PC-3 (cell line): ENCODE measurements at regions not wholly inside any gene's neighbourhood (a gene's known extent, or its start where the extent isn't known, plus 50 kb on each side); places are given as distances from the start of the nearest gene placed in this dataset.

Experiments
- ATAC-seq: fragments of 200-7000 bp; cut with Tn5 transposase; 2 replicates; pipeline ENCODE4 v1.9.1; 2020; ENCODE audit warnings: mild to moderate bottlenecking, moderate library complexity
- BruUV-seq: library from RNA; stranded (reverse); fragments of 400-500 nt; replicated peaks from 2 replicates; lab custom pipeline; 2021; lab: Mats Ljungman, UMichigan
- CTCF ChIA-PET: fragments of 300-600 bp; sonication (Branson Sonifier 250); formaldehyde crosslinking; loops from one replicate; lab custom pipeline; 2022; ENCODE audit warnings: antibody characterized with exemption; lab: Charles Lee
- POLR2A ChIA-PET: fragments of 300-600 bp; sonication (Branson Sonifier 250); formaldehyde crosslinking; loops from one replicate; lab custom pipeline; 2022; ENCODE audit warnings: antibody characterized with exemption; ENCODE audit not compliant: unreplicated experiment; lab: Charles Lee
- DNase-seq: peaks from one replicate; pipeline ENCODE4 v3.0.0-alpha.2; 2015
- H2AFZ ChIP-seq: fragments of 300-600 bp; sonication (generic); 2 replicates; pipeline ENCODE4 v1.6.0; 2016; ENCODE audit warnings: antibody characterized with exemption, low read length
- H3F3A ChIP-seq: fragments of 300-600 bp; sonication (generic); one replicate; pipeline ENCODE4 v1.6.0; 2017; ENCODE audit warnings: antibody characterized with exemption, low read length, control low read depth, mild to moderate bottlenecking; ENCODE audit not compliant: unreplicated experiment
- H3K27ac ChIP-seq: fragments of 300-600 bp; sonication (generic); 2 replicates; pipeline ENCODE4 v1.5.1; 2016; ENCODE audit warnings: mild to moderate bottlenecking, low read length
- H3K27me3 ChIP-seq: fragments of 300-600 bp; sonication (generic); 2 replicates; pipeline ENCODE4 v1.6.1; 2016; ENCODE audit warnings: low read length, mixed read lengths
- H3K36me3 ChIP-seq: fragments of 300-600 bp; sonication (generic); 2 replicates; pipeline ENCODE4 v1.6.1; 2016; ENCODE audit warnings: low read depth, mixed run types, low read length, mixed read lengths
- H3K4me1 ChIP-seq: fragments of 300-600 bp; sonication (generic); 2 replicates; pipeline ENCODE4 v1.5.1; 2016; ENCODE audit warnings: low read length; ENCODE audit not compliant: insufficient read depth
- H3K4me2 ChIP-seq: fragments of 300-600 bp; sonication (generic); 2 replicates; pipeline ENCODE4 v1.6.0; 2016; ENCODE audit warnings: low read length
- H3K4me3 ChIP-seq: fragments of 300-600 bp; sonication (generic); 2 replicates; pipeline ENCODE4 v1.5.1; 2016; ENCODE audit warnings: mild to moderate bottlenecking, low read length, mixed read lengths
- H3K79me2 ChIP-seq: fragments of 300-600 bp; sonication (generic); 2 replicates; pipeline ENCODE4 v1.6.1; 2017; ENCODE audit warnings: low read length, mixed read lengths
- H3K9ac ChIP-seq: fragments of 300-600 bp; sonication (generic); 2 replicates; pipeline ENCODE4 v1.6.0; 2016; ENCODE audit warnings: mild to moderate bottlenecking, low read length
- H3K9me2 ChIP-seq: fragments of 300-600 bp; sonication (generic); replicated peaks from 2 replicates; pipeline ENCODE4 v1.6.1; 2016; ENCODE audit warnings: mixed run types, low read length, mixed read lengths
- H3K9me3 ChIP-seq: fragments of 300-600 bp; sonication (generic); 2 replicates; pipeline ENCODE4 v1.6.1; 2016; ENCODE audit warnings: low read length, mixed read lengths
- H4K20me1 ChIP-seq: fragments of 300-600 bp; sonication (generic); 2 replicates; pipeline ENCODE4 v1.6.1; 2016; ENCODE audit warnings: low read length, mixed read lengths
- CTCF ChIP-seq: fragments of 300-600 bp; sonication (generic); conservative IDR thresholded peaks from 2 replicates; pipeline ENCODE4 v1.5.1; 2017; ENCODE audit warnings: antibody characterized with exemption, low read depth, mild to moderate bottlenecking, low read length
- EZH2 ChIP-seq: fragments of 300-600 bp; sonication (generic); IDR thresholded peaks from one replicate; pipeline ENCODE4 v1.6.1; 2017; ENCODE audit warnings: antibody characterized with exemption, mild to moderate bottlenecking, low read length; ENCODE audit not compliant: unreplicated experiment
- EZH2phosphoT487 ChIP-seq: fragments of 300-600 bp; sonication (generic); IDR thresholded peaks from 2 replicates; pipeline ENCODE4 v1.6.1; 2018; ENCODE audit warnings: mild to moderate bottlenecking, antibody characterized with exemption, low read length, borderline replicate concordance
- intact Hi-C: fragments of 100-400 bp; cut with micrococcal nuclease; formaldehyde crosslinking; loops from 2 replicates; pipeline ENCODE4 v1.9.0; 2023

DNA sequence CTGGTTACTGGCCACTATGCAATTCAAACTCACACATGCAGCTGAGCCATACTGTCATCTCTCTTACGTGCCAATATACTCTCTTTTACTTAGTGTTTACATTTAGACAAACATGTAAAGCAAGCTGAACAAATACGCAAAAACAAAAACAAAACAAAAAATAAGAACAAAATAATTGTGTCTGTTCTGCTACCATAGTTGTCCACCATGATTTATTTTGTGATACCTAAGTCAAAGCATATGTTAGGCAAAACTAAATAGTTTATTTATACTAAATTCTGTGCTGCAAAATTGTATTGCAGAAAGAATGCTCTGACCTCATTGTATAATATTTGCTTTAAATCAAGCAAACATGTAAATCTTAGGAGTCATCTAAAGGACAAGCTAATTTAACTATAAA lies 943.2 kb upstream of the AGA start:
- Histone ChIP-seq H4K20me1 (no peaks in the 10 kb centered on the region), H3K9me2 (no peaks in the 10 kb centered on the region), H3K4me1 (no peaks in the 10 kb centered on the region), H3F3A (no peaks in the 10 kb centered on the region), H3K27ac (no peak overlapping the region), H3K36me3 (no peaks in the 10 kb centered on the region), H2AFZ (no peak overlapping the region), H3K9ac (no peak overlapping the region), H3K4me2 (no peak overlapping the region), H3K4me3 (no peak overlapping the region), H3K27me3 (no peaks in the 10 kb centered on the region), H3K9me3 (no peaks in the 10 kb centered on the region), H3K79me2 (no peaks in the 10 kb centered on the region)
- no TSS peak for BruUV-seq
- intact Hi-C loops: no loop called here
- ATAC-seq (no peak), DNase-seq (no peak)
- POLR2A ChIA-PET: no interaction called here
- CTCF ChIA-PET: no interaction called here
- no peak for TF ChIP-seq CTCF
- no peak for TF ChIP-seq EZH2
- no peak for TF ChIP-seq EZH2phosphoT487

- Histone ChIP-seq H4K20me1 (no peaks in the 10 kb centered on the region), H3K36me3 (no peaks in the 10 kb centered on the region), H3F3A (no peaks in the 10 kb centered on the region), H3K79me2 (no peaks in the 10 kb centered on the region), H2AFZ (no peak overlapping the region), H3K4me1 (no peaks in the 10 kb centered on the region), H3K9me2 (no peaks in the 10 kb centered on the region), H3K27me3 (no peaks in the 10 kb centered on the region), H3K9me3 (no peaks in the 10 kb centered on the region), H3K4me3 (no peak overlapping the region), H3K27ac (no peak overlapping the region), H3K4me2 (no peak overlapping the region), H3K9ac (no peak overlapping the region)
- CTCF ChIA-PET: no interaction called here
- no peak for DNase-seq
- BruUV-seq: no TSS peak
- POLR2A ChIA-PET: no interaction called here
- intact Hi-C loops: no loop called here
- ATAC-seq: no peak
- TF ChIP-seq EZH2phosphoT487: no peak
- no peak for TF ChIP-seq EZH2
- no peak for TF ChIP-seq CTCF
Measured at GRCh38 chr4:178387756-178388155, 945.5 kb upstream of the AGA start.

- no peaks in the 10 kb centered on the region for H3K9me3 ChIP-seq
- H3K27ac ChIP-seq: no peak overlapping the region
- H3F3A ChIP-seq: no peaks in the 10 kb centered on the region
- intact Hi-C loops: no loop called here
- no peak overlapping the region for H3K4me3 ChIP-seq
- POLR2A ChIA-PET: no interaction called here
- no peaks in the 10 kb centered on the region for H3K79me2 ChIP-seq
- H3K9me2 ChIP-seq: no peaks in the 10 kb centered on the region
- ATAC-seq (no peak), DNase-seq (peak; percentile 29)
- H3K9ac ChIP-seq: no peak overlapping the region
- H3K36me3 ChIP-seq: no peaks in the 10 kb centered on the region
- BruUV-seq: no TSS peak
- no peaks in the 10 kb centered on the region for H4K20me1 ChIP-seq
- H3K4me1 ChIP-seq: no peaks in the 10 kb centered on the region
- no peak overlapping the region for H3K4me2 ChIP-seq
- no peak overlapping the region for H2AFZ ChIP-seq
- no peaks in the 10 kb centered on the region for H3K27me3 ChIP-seq
- TF ChIP-seq CTCF: peak; percentile 68
- no peak for TF ChIP-seq EZH2
- CTCF ChIA-PET: no interaction called here
Measured at GRCh38 chr4:178395798-178396197, 953.6 kb upstream of the AGA start.
